D721Med (cell line): ENCODE measurements at regions not wholly inside any gene's neighbourhood (a gene's known extent, or its start where the extent isn't known, plus 50 kb on each side); places are given as distances from the start of the nearest gene placed in this dataset.
A peak's percentile ranks its signal among the peaks of the same experiment; 100 is the strongest.
"Not testable (repeated sequence)": the region's sequence is repeated elsewhere in the genome, so short reads cannot be mapped to it uniquely, and the experiment has no call there.

Experiments
- DNase-seq: peaks from one replicate; pipeline ENCODE4 v3.0.0; 2011; ENCODE audit warnings: low spot score; ENCODE audit not compliant: insufficient read length
- FAIRE-seq: peaks from 2 replicates; lab custom pipeline; 2011; peaks lifted over from hg19 to GRCh38; lab: Jason Lieb, UNC
- CTCF ChIP-seq: IDR thresholded peaks from 2 replicates; pipeline ENCODE4 v1.5.1; 2012; ENCODE audit warnings: mild to moderate bottlenecking, control low read depth; ENCODE audit not compliant: insufficient read depth; ENCODE audit errors: missing control alignments

- FAIRE-seq = no peak
- no peak for DNase-seq
- no peak for TF ChIP-seq CTCF
Measured at GRCh38 chr7:76129836-76130235, 71.9 kb upstream of the SRRM3 start.

- not testable (repeated sequence) for FAIRE-seq, DNase-seq
- TF ChIP-seq CTCF = peak; percentile 32
Measured at GRCh38 chr7:76130661-76131060, 71.0 kb upstream of the SRRM3 start.

GRCh38 chr7:76131887-76132286 is 69.8 kb upstream of the SRRM3 start:
- DNase-seq, FAIRE-seq: not testable (repeated sequence)

GRCh38 chr7:76133164-76133775 is 68.4 kb upstream of the SRRM3 start:
- no peak for TF ChIP-seq CTCF
- DNase-seq (no peak), FAIRE-seq (no peak)

GRCh38 chr7:76133839-76134238 is 67.9 kb upstream of the SRRM3 start:
- no peak for TF ChIP-seq CTCF
- no peak for FAIRE-seq
- DNase-seq = no peak

- FAIRE-seq, DNase-seq: not testable (repeated sequence)
Measured at GRCh38 chr7:76135263-76135662, 66.4 kb upstream of the SRRM3 start.

- DNase-seq, FAIRE-seq: not testable (repeated sequence)
Measured at GRCh38 chr7:76138577-76139313, 63.0 kb upstream of the SRRM3 start.

GRCh38 chr7:76139670-76140069 is 62.0 kb upstream of the SRRM3 start:
- DNase-seq (no peak), FAIRE-seq (no peak)
- no peak for TF ChIP-seq CTCF

- not testable (repeated sequence) for DNase-seq
Measured at GRCh38 chr7:76140259-76140658, 61.4 kb upstream of the SRRM3 start.

More at GRCh38 chr7:76140259-76140658, 61.4 kb upstream of the SRRM3 start:
- FAIRE-seq = not testable (repeated sequence)
